ENCODE measurements at regions not wholly inside any gene's neighbourhood (a gene's known extent, or its start where the extent isn't known, plus 50 kb on each side); places are given as distances from the start of the nearest gene placed in this dataset.

DNA sequence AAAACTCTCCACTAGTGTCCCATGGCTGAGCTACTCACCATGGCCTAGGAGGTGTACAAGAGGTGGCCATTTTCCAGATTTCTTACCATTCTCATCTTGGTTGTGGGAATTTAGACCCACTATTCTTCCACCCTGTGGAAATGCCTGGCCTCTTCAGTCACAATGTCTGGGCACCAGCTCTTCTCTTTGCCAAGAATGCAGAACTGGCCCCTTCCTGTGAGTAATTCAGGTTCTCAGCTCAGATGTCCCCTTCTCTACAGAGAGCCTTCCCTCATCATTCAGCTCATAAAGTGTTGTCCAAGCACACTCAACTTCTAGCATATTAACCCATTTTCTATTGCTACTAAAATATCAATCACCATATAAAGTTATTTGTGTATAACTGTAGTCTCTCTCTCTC lies 575.5 kb upstream of the KCNMB2 start:
- no peak for TF ChIP-seq POLR2A (IDR thresholded peaks at IDR 0.05; ENCODE audit: control extremely low read depth in 1 of 2, low read depth in 2 of 2, low read length in 2 of 2)
- TF ChIP-seq, protein P1, sequence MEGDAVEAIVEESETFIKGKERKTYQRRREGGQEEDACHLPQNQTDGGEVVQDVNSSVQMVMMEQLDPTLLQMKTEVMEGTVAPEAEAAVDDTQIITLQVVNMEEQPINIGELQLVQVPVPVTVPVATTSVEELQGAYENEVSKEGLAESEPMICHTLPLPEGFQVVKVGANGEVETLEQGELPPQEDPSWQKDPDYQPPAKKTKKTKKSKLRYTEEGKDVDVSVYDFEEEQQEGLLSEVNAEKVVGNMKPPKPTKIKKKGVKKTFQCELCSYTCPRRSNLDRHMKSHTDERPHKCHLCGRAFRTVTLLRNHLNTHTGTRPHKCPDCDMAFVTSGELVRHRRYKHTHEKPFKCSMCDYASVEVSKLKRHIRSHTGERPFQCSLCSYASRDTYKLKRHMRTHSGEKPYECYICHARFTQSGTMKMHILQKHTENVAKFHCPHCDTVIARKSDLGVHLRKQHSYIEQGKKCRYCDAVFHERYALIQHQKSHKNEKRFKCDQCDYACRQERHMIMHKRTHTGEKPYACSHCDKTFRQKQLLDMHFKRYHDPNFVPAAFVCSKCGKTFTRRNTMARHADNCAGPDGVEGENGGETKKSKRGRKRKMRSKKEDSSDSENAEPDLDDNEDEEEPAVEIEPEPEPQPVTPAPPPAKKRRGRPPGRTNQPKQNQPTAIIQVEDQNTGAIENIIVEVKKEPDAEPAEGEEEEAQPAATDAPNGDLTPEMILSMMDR (IDR thresholded peaks at IDR 0.05; ENCODE audit: control extremely low read depth in 1 of 3, insufficient read depth in 1 of 3, low read depth in 1 of 3, low read length in 3 of 3) = no peak
- TF ChIP-seq GABPA (IDR thresholded peaks at IDR 0.05; ENCODE audit: borderline replicate concordance, insufficient read depth, low read length) = no peak
- no peak for TF ChIP-seq EZH2 (IDR thresholded peaks at IDR 0.05; ENCODE audit: low read depth, low read length, severe bottlenecking)
- TF ChIP-seq RFX5 (IDR thresholded peaks at IDR 0.05; ENCODE audit: borderline replicate concordance, low read depth, low read length) = no peak
- no peak for TF ChIP-seq TEAD4 (IDR thresholded peaks at IDR 0.05; ENCODE audit: low read depth, low read length)
- TF ChIP-seq EGR1 (IDR thresholded peaks at IDR 0.05; ENCODE audit: borderline replicate concordance, low read depth, low read length) = no peak
- TF ChIP-seq CEBPB (IDR thresholded peaks at IDR 0.05; ENCODE audit: low read depth, low read length) = no peak
- TF ChIP-seq CREB1 (IDR thresholded peaks at IDR 0.05) = no peak
